HEK293 (cell line): ENCODE measurements at regions not wholly inside any gene's neighbourhood (a gene's known extent, or its start where the extent isn't known, plus 50 kb on each side); places are given as distances from the start of the nearest gene placed in this dataset.
A peak's percentile ranks its signal among the peaks of the same experiment; 100 is the strongest.

Experiments
- CTCF ChIA-PET: fragments of 350-600 bp; formaldehyde crosslinking; extraction: SDS; loops from one replicate; lab custom pipeline; 2021; ENCODE audit warnings: antibody characterized with exemption; lab: Yijun Ruan, JAX
- POLR2A ChIA-PET: fragments of 300-600 bp; formaldehyde crosslinking; extraction: SDS; loops from one replicate; lab custom pipeline; 2020; ENCODE audit warnings: antibody characterized with exemption, inconsistent platforms; lab: Yijun Ruan, JAX
- H3K27ac ChIP-seq: fragments of 200-500 bp; sonication (Bioruptor generic); 2 replicates; pipeline ENCODE4 v1.5.1; 2014; ENCODE audit warnings: low read depth, low read length, control low read depth, inconsistent platforms; ENCODE audit errors: extremely low read depth
- H3K36me3 ChIP-seq, 2 experiments: fragments of 200-500 bp in 1 of 2; sonication (Bioruptor generic) in 1 of 2; 1 replicate in 1 of 2; 2 replicates in 1 of 2; pipeline ENCODE4 v1.5.1; 2014 to 2017; ENCODE audit warnings: inconsistent platforms in 2 of 2, low read length in 2 of 2; ENCODE audit not compliant: control insufficient read depth in 2 of 2, insufficient read depth in 1 of 2
- H3K4me1 ChIP-seq: fragments of 200-500 bp; sonication (Bioruptor generic); 2 replicates; pipeline ENCODE4 v1.5.1; 2014; ENCODE audit warnings: mild to moderate bottlenecking, low read length, inconsistent platforms; ENCODE audit not compliant: control insufficient read depth, insufficient read depth
- H3K4me3 ChIP-seq: 2 replicates; pipeline ENCODE4 v1.5.1; 2011; ENCODE audit warnings: low read depth, mild to moderate bottlenecking, control low read depth, low read length, moderate library complexity
- H3K9me3 ChIP-seq: fragments of 200-500 bp; sonication (Bioruptor generic); 2 replicates; pipeline ENCODE4 v1.5.1; 2014; ENCODE audit warnings: low read depth, low read length, inconsistent platforms; ENCODE audit not compliant: control insufficient read depth, insufficient read depth
- BCL11A ChIP-seq: fragments of 450-650 bp; formaldehyde crosslinking; IDR thresholded peaks from 2 replicates; pipeline ENCODE4 v1.5.1; 2016; ENCODE audit warnings: low read depth, missing biosample characterization, missing genetic modification characterization
- GFI1B ChIP-seq: fragments of 450-650 bp; formaldehyde crosslinking; IDR thresholded peaks from 2 replicates; pipeline ENCODE4 v1.5.1; 2016; ENCODE audit warnings: missing biosample characterization, missing genetic modification characterization
- HOXA7 ChIP-seq: sonication (generic); formaldehyde crosslinking; IDR thresholded peaks from 2 replicates; pipeline ENCODE4 v1.8.1; 2022; ENCODE audit warnings: missing genetic modification reagents, borderline replicate concordance
- SALL2 ChIP-seq: fragments of 450-650 bp; formaldehyde crosslinking; IDR thresholded peaks from 2 replicates; pipeline ENCODE4 v1.5.0; 2017; ENCODE audit warnings: missing biosample characterization, mild to moderate bottlenecking, missing genetic modification characterization, borderline replicate concordance
- SCRT2 ChIP-seq: fragments of 450-650 bp; formaldehyde crosslinking; IDR thresholded peaks from 2 replicates; pipeline ENCODE4 v1.5.1; 2016; ENCODE audit warnings: missing biosample characterization, missing genetic modification characterization
- ZFP41 ChIP-seq: fragments of 450-650 bp; formaldehyde crosslinking; IDR thresholded peaks from 2 replicates; pipeline ENCODE4 v1.5.1; 2016; ENCODE audit warnings: missing biosample characterization, missing genetic modification characterization, borderline replicate concordance
- ZNF114 ChIP-seq: fragments of 450-650 bp; formaldehyde crosslinking; IDR thresholded peaks from 2 replicates; pipeline ENCODE4 v1.5.0; 2017; ENCODE audit warnings: missing biosample characterization, missing genetic modification characterization
- ZNF121 ChIP-seq: fragments of 450-650 bp; formaldehyde crosslinking; IDR thresholded peaks from 2 replicates; pipeline ENCODE4 v1.5.1; 2016; ENCODE audit warnings: missing biosample characterization, missing genetic modification characterization
- ZNF138 ChIP-seq: fragments of 450-650 bp; formaldehyde crosslinking; IDR thresholded peaks from 2 replicates; pipeline ENCODE4 v1.5.1; 2016; ENCODE audit warnings: missing biosample characterization, missing genetic modification characterization, borderline replicate concordance
- ZNF211 ChIP-seq: fragments of 450-650 bp; formaldehyde crosslinking; IDR thresholded peaks from 2 replicates; pipeline ENCODE4 v1.5.1; 2016; ENCODE audit warnings: low read depth, missing biosample characterization, missing genetic modification characterization
- ZNF239 ChIP-seq: fragments of 450-650 bp; formaldehyde crosslinking; IDR thresholded peaks from 2 replicates; pipeline ENCODE4 v1.5.1; 2016; ENCODE audit warnings: missing biosample characterization, missing genetic modification characterization
- ZNF350 ChIP-seq: fragments of 450-650 bp; formaldehyde crosslinking; IDR thresholded peaks from 2 replicates; pipeline ENCODE4 v1.5.0; 2017; ENCODE audit warnings: missing biosample characterization, mild to moderate bottlenecking, missing genetic modification characterization
- ZNF391 ChIP-seq: fragments of 450-650 bp; formaldehyde crosslinking; IDR thresholded peaks from 2 replicates; pipeline ENCODE4 v1.5.1; 2016; ENCODE audit warnings: low read depth, missing biosample characterization, missing genetic modification characterization, borderline replicate concordance
- ZNF621 ChIP-seq: fragments of 450-650 bp; formaldehyde crosslinking; IDR thresholded peaks from 2 replicates; pipeline ENCODE4 v1.5.1; 2017; ENCODE audit warnings: missing biosample characterization, missing genetic modification characterization
- ZNF624 ChIP-seq: fragments of 450-650 bp; formaldehyde crosslinking; IDR thresholded peaks from 2 replicates; pipeline ENCODE4 v1.5.1; 2017; ENCODE audit warnings: missing biosample characterization, missing genetic modification characterization
- ZNF629 ChIP-seq: fragments of 450-650 bp; formaldehyde crosslinking; IDR thresholded peaks from 2 replicates; pipeline ENCODE4 v1.5.1; 2017; ENCODE audit warnings: missing biosample characterization, missing genetic modification characterization
- ZNF660 ChIP-seq: fragments of 450-650 bp; IDR thresholded peaks from 2 replicates; pipeline ENCODE4 v1.5.1; 2018; ENCODE audit warnings: missing biosample characterization, mild to moderate bottlenecking, missing genetic modification characterization
- ZNF670 ChIP-seq: fragments of 450-650 bp; formaldehyde crosslinking; IDR thresholded peaks from 2 replicates; pipeline ENCODE4 v1.5.1; 2016; ENCODE audit warnings: missing biosample characterization, missing genetic modification characterization, low read depth
- ZNF785 ChIP-seq: fragments of 450-650 bp; formaldehyde crosslinking; IDR thresholded peaks from 2 replicates; pipeline ENCODE4 v1.5.1; 2016; ENCODE audit warnings: missing biosample characterization, missing genetic modification characterization
- ZSCAN23 ChIP-seq: fragments of 450-650 bp; formaldehyde crosslinking; IDR thresholded peaks from 2 replicates; pipeline ENCODE4 v1.5.1; 2016; ENCODE audit warnings: missing biosample characterization, missing genetic modification characterization
- TF ChIP-seq, protein P1 (sequence below): fragments of 450-650 bp; IDR thresholded peaks from 2 replicates; pipeline ENCODE4 v1.5.1; 2018; ENCODE audit warnings: missing biosample characterization, missing genetic modification characterization

DNA sequence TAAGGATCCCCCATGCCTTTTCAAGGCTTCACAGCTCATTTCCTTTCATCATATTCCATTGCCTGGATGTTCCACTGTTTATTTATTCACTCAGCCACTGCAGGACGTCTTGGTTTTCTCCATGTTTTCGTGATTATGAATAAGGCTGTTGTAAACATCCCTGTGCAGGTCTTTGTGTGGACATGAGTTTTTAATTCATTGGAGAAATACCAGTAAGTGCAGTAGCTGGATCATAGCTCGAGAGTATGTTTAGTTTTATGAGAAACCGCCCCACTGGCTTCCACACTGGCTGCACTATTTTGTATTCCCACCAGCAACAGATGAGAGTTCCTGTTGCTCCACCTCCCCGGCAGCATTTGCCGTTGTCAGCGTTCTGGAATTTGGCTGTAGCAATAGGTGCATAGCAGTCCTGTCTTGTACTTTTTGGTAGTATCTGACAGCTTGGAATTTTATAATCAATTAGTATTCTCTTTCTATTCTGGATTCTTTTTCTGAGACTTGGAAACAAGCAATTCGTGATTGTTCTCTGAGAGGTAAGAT, 269.9 kb upstream of the PITRM1 start:
- Histone ChIP-seq H3K9me3 (no peaks in the 10 kb centered on the region), H3K4me3 (no peak overlapping the region), H3K4me1 (no peaks in the 10 kb centered on the region), H3K36me3 (no peaks in the 10 kb centered on the region), H3K27ac (no peak overlapping the region)
- ChIA-PET CTCF (interaction anchor here (0.6 kb wide), 1 partner anchor 17 kb away, joined by 6 read pairs; no protein-coding TSS in a partner anchor), POLR2A (no interaction called here)
- no peak for TF ChIP-seq HOXA7 (CRISPR knock-in tag)
- peak; percentile 30; the same call in 1 of the 2 replicates for TF ChIP-seq SCRT2 (tag by site-specific recombination)

DNA sequence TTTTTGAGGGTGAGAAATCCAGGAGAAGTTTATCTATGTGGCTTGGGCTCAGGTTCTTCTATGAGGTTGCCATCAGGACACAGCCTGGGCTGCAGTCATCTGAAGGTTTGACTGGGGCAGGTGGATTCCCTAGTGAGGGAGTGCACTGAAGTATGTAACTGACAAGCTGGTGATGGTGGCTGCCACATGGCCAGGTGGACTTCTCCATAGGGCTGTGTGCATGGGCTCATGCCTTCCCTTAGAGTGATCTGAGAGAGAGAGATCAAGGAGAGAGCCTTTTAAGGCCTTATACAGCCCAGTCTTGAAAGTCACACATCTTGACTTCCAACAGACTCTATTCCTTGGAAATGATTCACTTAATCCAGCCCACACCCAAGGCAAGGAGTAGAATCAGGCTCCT, 266.6 kb upstream of the PITRM1 start:
- ChIA-PET CTCF (interaction anchor here (0.8 kb wide), 1 partner anchor 1225 kb away, joined by 3 read pairs; no protein-coding TSS in a partner anchor), POLR2A (no interaction called here)
- H3K9me3 ChIP-seq = no peaks in the 10 kb centered on the region
- no peaks in the 10 kb centered on the region for H3K4me1 ChIP-seq
- no peak overlapping the region for H3K4me3 ChIP-seq
- no peak for TF ChIP-seq ZNF138 (tag by site-specific recombination)
- TF ChIP-seq, protein P1, sequence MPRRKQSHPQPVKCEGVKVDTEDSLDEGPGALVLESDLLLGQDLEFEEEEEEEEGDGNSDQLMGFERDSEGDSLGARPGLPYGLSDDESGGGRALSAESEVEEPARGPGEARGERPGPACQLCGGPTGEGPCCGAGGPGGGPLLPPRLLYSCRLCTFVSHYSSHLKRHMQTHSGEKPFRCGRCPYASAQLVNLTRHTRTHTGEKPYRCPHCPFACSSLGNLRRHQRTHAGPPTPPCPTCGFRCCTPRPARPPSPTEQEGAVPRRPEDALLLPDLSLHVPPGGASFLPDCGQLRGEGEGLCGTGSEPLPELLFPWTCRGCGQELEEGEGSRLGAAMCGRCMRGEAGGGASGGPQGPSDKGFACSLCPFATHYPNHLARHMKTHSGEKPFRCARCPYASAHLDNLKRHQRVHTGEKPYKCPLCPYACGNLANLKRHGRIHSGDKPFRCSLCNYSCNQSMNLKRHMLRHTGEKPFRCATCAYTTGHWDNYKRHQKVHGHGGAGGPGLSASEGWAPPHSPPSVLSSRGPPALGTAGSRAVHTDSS (tag by site-specific recombination) = no peak
- TF ChIP-seq SALL2 (tag by site-specific recombination) = no peak
- TF ChIP-seq ZNF629 (tag by site-specific recombination) = no peak
- no peaks in the 10 kb centered on the region for H3K36me3 ChIP-seq
- no peak overlapping the region for H3K27ac ChIP-seq

DNA sequence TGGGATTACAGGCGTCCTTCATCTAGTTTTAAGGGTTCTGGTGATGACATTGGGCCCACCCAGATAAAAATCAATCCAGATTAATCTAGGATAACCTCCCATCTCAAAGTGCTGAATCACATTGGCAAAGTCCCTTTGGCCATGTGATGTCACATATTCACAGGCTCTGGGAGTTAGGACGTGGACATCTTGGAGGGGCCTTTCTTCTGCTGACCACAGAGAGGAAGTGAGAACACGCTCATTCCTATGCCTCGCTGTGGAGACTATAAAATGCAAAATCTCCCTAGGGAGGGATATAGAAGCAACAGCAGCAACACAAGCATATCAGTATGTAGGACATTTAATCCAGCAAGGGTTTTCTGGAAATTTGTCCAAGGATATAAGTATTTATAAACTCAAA, 266.0 kb upstream of the PITRM1 start:
- no peak for TF ChIP-seq GFI1B (tag by site-specific recombination)
- TF ChIP-seq, all 188 proteins: peak for 0
- CTCF ChIA-PET = no interaction called here
- Histone ChIP-seq H3K4me3 (no peak overlapping the region), H3K36me3 (no peaks in the 10 kb centered on the region), H3K4me1 (no peaks in the 10 kb centered on the region), H3K9me3 (no peaks in the 10 kb centered on the region), H3K27ac (no peak overlapping the region)
- POLR2A ChIA-PET = no interaction called here

DNA sequence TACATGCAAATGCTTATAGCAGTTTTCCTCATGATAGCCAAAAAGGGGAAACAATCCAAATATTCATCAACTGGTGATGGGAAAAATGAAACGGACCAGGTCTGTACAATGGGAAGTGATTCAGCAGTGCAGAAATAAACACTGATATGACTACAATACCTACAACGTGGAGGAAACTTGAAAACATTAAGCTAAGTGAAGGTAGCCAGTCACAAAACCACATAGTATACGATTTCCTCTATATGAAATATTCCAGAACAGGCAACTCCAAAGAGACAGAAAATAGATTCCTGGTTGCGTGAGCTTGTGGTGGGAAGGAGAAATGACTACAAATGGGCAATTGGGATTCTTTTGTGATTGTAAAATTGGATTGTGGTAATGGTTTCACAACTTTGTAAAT, 263.1 kb upstream of the PITRM1 start:
- no peaks in the 10 kb centered on the region for H3K4me1 ChIP-seq
- no peaks in the 10 kb centered on the region for H3K9me3 ChIP-seq
- POLR2A ChIA-PET = no interaction called here
- no peak overlapping the region for H3K4me3 ChIP-seq
- no peaks in the 10 kb centered on the region for H3K36me3 ChIP-seq
- H3K27ac ChIP-seq = no peak overlapping the region
- no peak for TF ChIP-seq ZNF350 (tag by site-specific recombination)
- TF ChIP-seq ZNF660 (tag by site-specific recombination) = no peak
- CTCF ChIA-PET = no interaction called here

DNA sequence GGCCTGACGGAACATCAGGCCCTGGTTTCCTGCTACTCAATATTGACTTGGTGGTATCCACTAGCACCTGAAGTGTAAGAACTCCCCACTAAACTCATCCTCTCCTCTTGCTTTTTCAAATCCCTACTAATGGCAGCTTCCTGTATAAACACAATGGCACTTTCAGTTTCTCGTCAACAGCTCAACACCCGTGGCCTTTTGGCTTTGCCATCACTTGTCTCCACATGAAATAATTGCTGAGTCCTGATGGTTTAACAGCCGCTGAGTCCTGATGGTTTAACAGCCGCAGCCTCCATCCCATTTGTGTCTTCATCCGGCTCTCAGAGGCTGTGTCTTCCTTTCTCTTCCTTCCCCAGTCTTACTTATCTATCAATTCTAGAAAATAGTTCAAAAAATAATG, 261.4 kb upstream of the PITRM1 start:
- Histone ChIP-seq H3K4me3 (no peak overlapping the region), H3K4me1 (no peaks in the 10 kb centered on the region), H3K36me3 (no peaks in the 10 kb centered on the region), H3K27ac (no peak overlapping the region), H3K9me3 (no peaks in the 10 kb centered on the region)
- ChIA-PET CTCF (interaction anchor here (1.5 kb wide), 1 partner anchor 236 kb away, joined by 4 read pairs; no protein-coding TSS in a partner anchor), POLR2A (no interaction called here)
- no peak for TF ChIP-seq ZFP41 (tag by site-specific recombination)
- TF ChIP-seq ZNF660 (tag by site-specific recombination) = no peak
- TF ChIP-seq ZNF670 = no peak
- TF ChIP-seq ZNF114 = no peak
- no peak for TF ChIP-seq ZNF391
- no peak for TF ChIP-seq ZNF138 (tag by site-specific recombination)
- TF ChIP-seq SALL2 (tag by site-specific recombination) = no peak
- no peak for TF ChIP-seq ZNF785
- TF ChIP-seq ZNF624 (tag by site-specific recombination) = no peak
- no peak for TF ChIP-seq ZSCAN23
- TF ChIP-seq ZNF211 (tag by site-specific recombination) = no peak
- TF ChIP-seq BCL11A = no peak
- TF ChIP-seq ZNF121 (tag by site-specific recombination) = no peak
- no peak for TF ChIP-seq ZNF621 (tag by site-specific recombination)
- TF ChIP-seq ZNF239 (tag by site-specific recombination) = no peak
- no peak for TF ChIP-seq ZNF629 (tag by site-specific recombination)
